Panc1 (cell line): ENCODE measurements at regions not wholly inside any gene's neighbourhood (a gene's known extent, or its start where the extent isn't known, plus 50 kb on each side); places are given as distances from the start of the nearest gene placed in this dataset.

ENCODE experiments used
- TF ChIP-seq, protein P1 (sequence below): fragments of 450-650 bp; IDR thresholded peaks from 2 replicates; pipeline ENCODE4 v1.5.1; 2017; ENCODE audit warnings: mild to moderate bottlenecking
- TF ChIP-seq, protein P2 (sequence below), 2 experiments: IDR thresholded peaks; 2 replicates each; pipeline ENCODE4 v1.6.1; 2011 to 2012; ENCODE audit warnings: low read depth in 2 of 2, control low read depth in 1 of 2, low read length in 1 of 2, mild to moderate bottlenecking in 1 of 2, moderate library complexity in 1 of 2; ENCODE audit not compliant: insufficient read depth in 1 of 2

DNA sequence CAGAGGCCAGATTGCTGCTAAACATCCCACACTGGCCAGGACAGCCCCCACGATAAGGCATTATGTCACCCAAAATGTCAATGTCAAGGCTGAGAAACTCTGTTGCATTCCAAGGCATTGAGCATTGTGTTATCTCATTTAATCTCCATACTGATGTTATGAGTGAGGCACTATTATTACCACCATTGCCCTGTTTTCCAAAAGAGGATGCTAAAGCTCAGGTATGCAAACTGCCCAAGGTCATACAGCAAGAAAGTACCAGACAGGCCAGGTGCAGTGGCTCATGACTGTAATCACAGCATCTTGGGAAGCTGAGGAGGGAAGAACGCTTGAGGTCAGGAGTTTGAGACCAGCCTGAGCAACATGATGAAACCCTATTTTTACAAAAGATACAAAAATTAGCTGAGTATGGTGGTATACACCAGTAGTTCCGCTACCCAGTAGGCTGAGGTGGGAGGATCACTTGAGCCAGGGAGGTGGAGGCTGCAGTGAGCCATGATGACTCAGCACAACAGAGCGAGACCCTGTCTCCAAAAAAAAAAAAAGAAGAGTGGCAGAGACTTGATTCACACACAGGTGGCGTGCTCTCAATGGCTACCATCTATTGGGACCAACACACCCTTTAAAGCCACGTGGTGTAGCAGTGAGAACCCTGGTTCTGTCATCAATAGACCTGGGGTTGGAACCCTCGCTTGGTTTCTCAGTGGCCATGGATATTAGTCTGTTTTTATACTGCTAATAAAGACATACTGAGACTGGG, 58.8 kb upstream of the GRIN2A start:
- TF ChIP-seq, protein P1, sequence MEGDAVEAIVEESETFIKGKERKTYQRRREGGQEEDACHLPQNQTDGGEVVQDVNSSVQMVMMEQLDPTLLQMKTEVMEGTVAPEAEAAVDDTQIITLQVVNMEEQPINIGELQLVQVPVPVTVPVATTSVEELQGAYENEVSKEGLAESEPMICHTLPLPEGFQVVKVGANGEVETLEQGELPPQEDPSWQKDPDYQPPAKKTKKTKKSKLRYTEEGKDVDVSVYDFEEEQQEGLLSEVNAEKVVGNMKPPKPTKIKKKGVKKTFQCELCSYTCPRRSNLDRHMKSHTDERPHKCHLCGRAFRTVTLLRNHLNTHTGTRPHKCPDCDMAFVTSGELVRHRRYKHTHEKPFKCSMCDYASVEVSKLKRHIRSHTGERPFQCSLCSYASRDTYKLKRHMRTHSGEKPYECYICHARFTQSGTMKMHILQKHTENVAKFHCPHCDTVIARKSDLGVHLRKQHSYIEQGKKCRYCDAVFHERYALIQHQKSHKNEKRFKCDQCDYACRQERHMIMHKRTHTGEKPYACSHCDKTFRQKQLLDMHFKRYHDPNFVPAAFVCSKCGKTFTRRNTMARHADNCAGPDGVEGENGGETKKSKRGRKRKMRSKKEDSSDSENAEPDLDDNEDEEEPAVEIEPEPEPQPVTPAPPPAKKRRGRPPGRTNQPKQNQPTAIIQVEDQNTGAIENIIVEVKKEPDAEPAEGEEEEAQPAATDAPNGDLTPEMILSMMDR, result no peak
- TF ChIP-seq, protein P2, sequence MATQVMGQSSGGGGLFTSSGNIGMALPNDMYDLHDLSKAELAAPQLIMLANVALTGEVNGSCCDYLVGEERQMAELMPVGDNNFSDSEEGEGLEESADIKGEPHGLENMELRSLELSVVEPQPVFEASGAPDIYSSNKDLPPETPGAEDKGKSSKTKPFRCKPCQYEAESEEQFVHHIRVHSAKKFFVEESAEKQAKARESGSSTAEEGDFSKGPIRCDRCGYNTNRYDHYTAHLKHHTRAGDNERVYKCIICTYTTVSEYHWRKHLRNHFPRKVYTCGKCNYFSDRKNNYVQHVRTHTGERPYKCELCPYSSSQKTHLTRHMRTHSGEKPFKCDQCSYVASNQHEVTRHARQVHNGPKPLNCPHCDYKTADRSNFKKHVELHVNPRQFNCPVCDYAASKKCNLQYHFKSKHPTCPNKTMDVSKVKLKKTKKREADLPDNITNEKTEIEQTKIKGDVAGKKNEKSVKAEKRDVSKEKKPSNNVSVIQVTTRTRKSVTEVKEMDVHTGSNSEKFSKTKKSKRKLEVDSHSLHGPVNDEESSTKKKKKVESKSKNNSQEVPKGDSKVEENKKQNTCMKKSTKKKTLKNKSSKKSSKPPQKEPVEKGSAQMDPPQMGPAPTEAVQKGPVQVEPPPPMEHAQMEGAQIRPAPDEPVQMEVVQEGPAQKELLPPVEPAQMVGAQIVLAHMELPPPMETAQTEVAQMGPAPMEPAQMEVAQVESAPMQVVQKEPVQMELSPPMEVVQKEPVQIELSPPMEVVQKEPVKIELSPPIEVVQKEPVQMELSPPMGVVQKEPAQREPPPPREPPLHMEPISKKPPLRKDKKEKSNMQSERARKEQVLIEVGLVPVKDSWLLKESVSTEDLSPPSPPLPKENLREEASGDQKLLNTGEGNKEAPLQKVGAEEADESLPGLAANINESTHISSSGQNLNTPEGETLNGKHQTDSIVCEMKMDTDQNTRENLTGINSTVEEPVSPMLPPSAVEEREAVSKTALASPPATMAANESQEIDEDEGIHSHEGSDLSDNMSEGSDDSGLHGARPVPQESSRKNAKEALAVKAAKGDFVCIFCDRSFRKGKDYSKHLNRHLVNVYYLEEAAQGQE (IDR thresholded peaks at IDR 0.05; ENCODE audit: insufficient read depth in 1 of 2, low read depth in 2 of 2, low read length in 1 of 2), result no peak
